ENCODE measurements at regions not wholly inside any gene's neighbourhood (a gene's known extent, or its start where the extent isn't known, plus 50 kb on each side); places are given as distances from the start of the nearest gene placed in this dataset.

GRCh38 chr7:32175099-32175498 lies 104.9 kb upstream of the PDE1C start:
- Mint-ChIP-seq H3K27me3 (no peaks in the 10 kb centered on the region), H3K4me1 (ENCODE audit: low read depth) (no peaks in the 10 kb centered on the region), H3K36me3 (ENCODE audit: low read depth) (no peaks in the 10 kb centered on the region), H3K4me3 (no peak overlapping the region), H3K9me3 (no peaks in the 10 kb centered on the region), H3K27ac (no peak overlapping the region)
- DNase-seq: no peak

- no peaks in the 10 kb centered on the region for H3K9me3 Mint-ChIP-seq
Observed at GRCh38 chr7:32171248-32171647, 101.0 kb upstream of the PDE1C start.

GRCh38 chr7:32170838-32171237 lies 100.6 kb upstream of the PDE1C start:
- Mint-ChIP-seq H3K4me1 (ENCODE audit: low read depth) (no peaks in the 10 kb centered on the region), H3K27ac (no peak overlapping the region), H3K9me3 (no peaks in the 10 kb centered on the region), H3K4me3 (no peak overlapping the region), H3K36me3 (ENCODE audit: low read depth) (no peaks in the 10 kb centered on the region), H3K27me3 (no peaks in the 10 kb centered on the region)
- DNase-seq: no peak

More at GRCh38 chr7:32171248-32171647, 101.0 kb upstream of the PDE1C start:
- Mint-ChIP-seq H3K36me3 (ENCODE audit: low read depth) (no peaks in the 10 kb centered on the region), H3K4me1 (ENCODE audit: low read depth) (no peaks in the 10 kb centered on the region), H3K4me3 (no peak overlapping the region), H3K27ac (no peak overlapping the region), H3K27me3 (no peaks in the 10 kb centered on the region)
- no peak for DNase-seq

GRCh38 chr7:32169228-32169627 lies 99.0 kb upstream of the PDE1C start:
- Mint-ChIP-seq H3K4me1 (ENCODE audit: low read depth) (no peaks in the 10 kb centered on the region), H3K36me3 (ENCODE audit: low read depth) (no peaks in the 10 kb centered on the region), H3K9me3 (no peaks in the 10 kb centered on the region), H3K27me3 (no peaks in the 10 kb centered on the region), H3K4me3 (no peak overlapping the region), H3K27ac (no peak overlapping the region)
- DNase-seq: no peak

- H3K27ac Mint-ChIP-seq: no peak overlapping the region
- no peaks in the 10 kb centered on the region for H3K9me3 Mint-ChIP-seq
- H3K4me3 Mint-ChIP-seq: no peak overlapping the region
- H3K27me3 Mint-ChIP-seq: no peaks in the 10 kb centered on the region
- no peak for DNase-seq
- H3K36me3 Mint-ChIP-seq (ENCODE audit: low read depth): no peaks in the 10 kb centered on the region
- no peaks in the 10 kb centered on the region for H3K4me1 Mint-ChIP-seq (ENCODE audit: low read depth)
Observed at GRCh38 chr7:32167815-32168214, 97.6 kb upstream of the PDE1C start.

GRCh38 chr7:32167256-32167655 lies 97.0 kb upstream of the PDE1C start:
- no peak overlapping the region for H3K4me3 Mint-ChIP-seq
- H3K36me3 Mint-ChIP-seq (ENCODE audit: low read depth): no peaks in the 10 kb centered on the region
- no peak overlapping the region for H3K27ac Mint-ChIP-seq

GRCh38 chr7:32164341-32164996 lies 94.3 kb upstream of the PDE1C start:
- H3K4me1 Mint-ChIP-seq (ENCODE audit: low read depth): no peaks in the 10 kb centered on the region
- H3K27ac Mint-ChIP-seq: no peak overlapping the region
- H3K27me3 Mint-ChIP-seq: no peaks in the 10 kb centered on the region
- H3K4me3 Mint-ChIP-seq: no peak overlapping the region
- H3K36me3 Mint-ChIP-seq (ENCODE audit: low read depth): no peaks in the 10 kb centered on the region
- H3K9me3 Mint-ChIP-seq: no peaks in the 10 kb centered on the region
- DNase-seq: no peak

More at GRCh38 chr7:32167256-32167655, 97.0 kb upstream of the PDE1C start:
- Mint-ChIP-seq H3K4me1 (ENCODE audit: low read depth) (no peaks in the 10 kb centered on the region), H3K27me3 (no peaks in the 10 kb centered on the region), H3K9me3 (no peaks in the 10 kb centered on the region)
- DNase-seq: no peak

GRCh38 chr7:32163896-32164295 lies 93.7 kb upstream of the PDE1C start:
- no peaks in the 10 kb centered on the region for H3K4me1 Mint-ChIP-seq (ENCODE audit: low read depth)
- no peaks in the 10 kb centered on the region for H3K36me3 Mint-ChIP-seq (ENCODE audit: low read depth)
- H3K27ac Mint-ChIP-seq: no peak overlapping the region
- H3K27me3 Mint-ChIP-seq: no peaks in the 10 kb centered on the region
- H3K9me3 Mint-ChIP-seq: no peaks in the 10 kb centered on the region
- DNase-seq: no peak
- no peak overlapping the region for H3K4me3 Mint-ChIP-seq

- Mint-ChIP-seq H3K36me3 (ENCODE audit: low read depth) (no peaks in the 10 kb centered on the region), H3K4me3 (no peak overlapping the region), H3K4me1 (ENCODE audit: low read depth) (no peaks in the 10 kb centered on the region), H3K27ac (no peak overlapping the region), H3K27me3 (no peaks in the 10 kb centered on the region), H3K9me3 (no peaks in the 10 kb centered on the region)
- DNase-seq: no peak
Observed at GRCh38 chr7:32163141-32163806, 93.1 kb upstream of the PDE1C start.

GRCh38 chr7:32161708-32162107 lies 91.5 kb upstream of the PDE1C start:
- Mint-ChIP-seq H3K36me3 (ENCODE audit: low read depth) (no peaks in the 10 kb centered on the region), H3K27me3 (no peaks in the 10 kb centered on the region), H3K4me3 (no peak overlapping the region), H3K4me1 (ENCODE audit: low read depth) (no peaks in the 10 kb centered on the region), H3K27ac (no peak overlapping the region), H3K9me3 (no peaks in the 10 kb centered on the region)
- DNase-seq: no peak

GRCh38 chr7:32158751-32159745 lies 88.8 kb upstream of the PDE1C start:
- no peaks in the 10 kb centered on the region for H3K9me3 Mint-ChIP-seq
- no peak overlapping the region for H3K27ac Mint-ChIP-seq
- DNase-seq: no peak
- H3K27me3 Mint-ChIP-seq: no peaks in the 10 kb centered on the region
- no peaks in the 10 kb centered on the region for H3K36me3 Mint-ChIP-seq (ENCODE audit: low read depth)
- no peak overlapping the region for H3K4me3 Mint-ChIP-seq
- H3K4me1 Mint-ChIP-seq (ENCODE audit: low read depth): no peaks in the 10 kb centered on the region

GRCh38 chr7:32158076-32158475 lies 87.9 kb upstream of the PDE1C start:
- no peaks in the 10 kb centered on the region for H3K9me3 Mint-ChIP-seq
- H3K36me3 Mint-ChIP-seq (ENCODE audit: low read depth): no peaks in the 10 kb centered on the region
- H3K4me1 Mint-ChIP-seq (ENCODE audit: low read depth): no peaks in the 10 kb centered on the region
- DNase-seq: no peak
- no peak overlapping the region for H3K27ac Mint-ChIP-seq
- H3K27me3 Mint-ChIP-seq: no peaks in the 10 kb centered on the region
- no peak overlapping the region for H3K4me3 Mint-ChIP-seq

- no peaks in the 10 kb centered on the region for H3K4me1 Mint-ChIP-seq (ENCODE audit: low read depth)
- no peaks in the 10 kb centered on the region for H3K27me3 Mint-ChIP-seq
- no peaks in the 10 kb centered on the region for H3K9me3 Mint-ChIP-seq
- no peak overlapping the region for H3K27ac Mint-ChIP-seq
- no peak for DNase-seq
- H3K36me3 Mint-ChIP-seq (ENCODE audit: low read depth): no peaks in the 10 kb centered on the region
- no peak overlapping the region for H3K4me3 Mint-ChIP-seq
Observed at GRCh38 chr7:32155712-32156111, 85.5 kb upstream of the PDE1C start.

GRCh38 chr7:32154797-32155196 lies 84.6 kb upstream of the PDE1C start:
- no peak for DNase-seq
- Mint-ChIP-seq H3K4me1 (ENCODE audit: low read depth) (no peaks in the 10 kb centered on the region), H3K4me3 (no peak overlapping the region), H3K36me3 (ENCODE audit: low read depth) (no peaks in the 10 kb centered on the region), H3K27ac (no peak overlapping the region), H3K27me3 (no peaks in the 10 kb centered on the region), H3K9me3 (peaks cover 4% of the 10 kb centered on the region)

- Mint-ChIP-seq H3K4me3 (no peak overlapping the region), H3K9me3 (peaks cover 5% of the 10 kb centered on the region), H3K4me1 (ENCODE audit: low read depth) (no peaks in the 10 kb centered on the region), H3K27me3 (no peaks in the 10 kb centered on the region), H3K27ac (no peak overlapping the region), H3K36me3 (ENCODE audit: low read depth) (no peaks in the 10 kb centered on the region)
- DNase-seq: no peak
Observed at GRCh38 chr7:32153006-32153405, 82.8 kb upstream of the PDE1C start.

Measured in activated T-cell treated with anti-CD3 and anti-CD28 coated beads, Interleukin-2, amount 50 U/mL, for 24 hours (primary cell).